IMR-90 (cell line): ENCODE measurements at regions not wholly inside any gene's neighbourhood (a gene's known extent, or its start where the extent isn't known, plus 50 kb on each side); places are given as distances from the start of the nearest gene placed in this dataset.

ENCODE experiments used
- ATAC-seq: fragments of 200-7000 bp; cut with Tn5 transposase; 2 replicates; pipeline ENCODE4 v1.9.1; 2020; ENCODE audit warnings: low read depth, mild to moderate bottlenecking, moderate library complexity
- BruUV-seq: library from RNA; stranded (reverse); fragments of 400-500 nt; replicated peaks from 2 replicates; lab custom pipeline; 2021; lab: Mats Ljungman, UMichigan
- CTCF ChIA-PET: fragments of 300-600 bp; formaldehyde crosslinking; extraction: SDS; loops from one replicate; lab custom pipeline; 2021; ENCODE audit warnings: antibody characterized with exemption; lab: Yijun Ruan, JAX
- POLR2A ChIA-PET: fragments of 300-600 bp; sonication (Branson Sonifier 250); formaldehyde crosslinking; loops from one replicate; lab custom pipeline; 2022; ENCODE audit warnings: antibody characterized with exemption; ENCODE audit not compliant: unreplicated experiment; lab: Charles Lee
- DNase-seq: peaks from one replicate; pipeline ENCODE4 v3.0.0; 2013
- H2AFZ ChIP-seq: replicated peaks from 2 replicates; pipeline ENCODE3; 2013; ENCODE audit warnings: low read length, mild to moderate bottlenecking; ENCODE audit not compliant: poor library complexity
- H2AK5ac ChIP-seq: 2 replicates; pipeline ENCODE4 v1.6.1; 2013; ENCODE audit warnings: low read depth, low read length, inconsistent platforms
- H2AK9ac ChIP-seq: replicated peaks from 2 replicates; pipeline ENCODE3; 2013; ENCODE audit warnings: mild to moderate bottlenecking, low read depth, low read length, moderate library complexity; ENCODE audit not compliant: poor library complexity
- H2BK120ac ChIP-seq: 2 replicates; pipeline ENCODE4 v1.6.1; 2013; ENCODE audit warnings: low read depth, low read length, inconsistent platforms
- H2BK15ac ChIP-seq: 3 replicates; pipeline ENCODE4 v1.6.1; 2013; ENCODE audit warnings: low read depth, low read length, inconsistent platforms
- H2BK20ac ChIP-seq: 2 replicates; pipeline ENCODE4 v1.6.1; 2013; ENCODE audit warnings: low read depth, mild to moderate bottlenecking, inconsistent platforms, low read length, moderate library complexity
- H2BK5ac ChIP-seq: 2 replicates; pipeline ENCODE4 v1.6.1; 2013; ENCODE audit warnings: mild to moderate bottlenecking, low read depth, low read length, inconsistent platforms; ENCODE audit not compliant: poor library complexity, severe bottlenecking
- H3K14ac ChIP-seq: replicated peaks from 2 replicates; pipeline ENCODE4 v1.6.1; 2013; ENCODE audit warnings: low read depth, low read length, inconsistent platforms
- H3K18ac ChIP-seq: 2 replicates; pipeline ENCODE4 v1.6.1; 2013; ENCODE audit warnings: low read depth, low read length, control low read depth
- H3K23ac ChIP-seq: 2 replicates; pipeline ENCODE4 v1.6.1; 2013; ENCODE audit warnings: low read depth, low read length, inconsistent platforms
- H3K27ac ChIP-seq: 2 replicates; pipeline ENCODE4 v1.5.1; 2013; ENCODE audit warnings: mild to moderate bottlenecking, control low read depth, low read length; ENCODE audit not compliant: insufficient read depth
- H3K27me3 ChIP-seq: 2 replicates; pipeline ENCODE4 v1.6.1; 2013; ENCODE audit warnings: low read length; ENCODE audit not compliant: control insufficient read depth, insufficient read depth
- H3K36me3 ChIP-seq: 2 replicates; pipeline ENCODE4 v1.6.1; 2013; ENCODE audit warnings: low read length, mixed read lengths; ENCODE audit not compliant: control insufficient read depth, insufficient read depth
- H3K4ac ChIP-seq: 2 replicates; pipeline ENCODE4 v1.6.1; 2013; ENCODE audit warnings: low read depth, low read length, inconsistent platforms
- H3K4me1 ChIP-seq: 2 replicates; pipeline ENCODE4 v1.6.1; 2013; ENCODE audit warnings: low read length, mixed read lengths; ENCODE audit not compliant: control insufficient read depth, insufficient read depth
- H3K4me2 ChIP-seq: 2 replicates; pipeline ENCODE4 v1.6.1; 2013; ENCODE audit warnings: low read depth, mild to moderate bottlenecking, control low read depth, low read length, moderate library complexity
- H3K4me3 ChIP-seq: 2 replicates; pipeline ENCODE4 v1.5.1; 2013; ENCODE audit warnings: low read depth, mild to moderate bottlenecking, control low read depth, low read length, moderate library complexity; ENCODE audit not compliant: insufficient read depth
- H3K56ac ChIP-seq: 2 replicates; pipeline ENCODE4 v1.6.1; 2013; ENCODE audit warnings: low read length, inconsistent platforms; ENCODE audit not compliant: insufficient read depth; ENCODE audit errors: extremely low read depth
- H3K79me1 ChIP-seq, 2 experiments: 2 replicates each; pipeline ENCODE4 v1.6.1; 2013; ENCODE audit warnings: low read length in 2 of 2, inconsistent platforms in 1 of 2, low read depth in 1 of 2
- H3K9ac ChIP-seq: 2 replicates; pipeline ENCODE4 v1.6.1; 2013; ENCODE audit warnings: low read depth, low read length, control low read depth
- H3K9me1 ChIP-seq: 2 replicates; pipeline ENCODE4 v1.6.1; 2013; ENCODE audit warnings: low read length, inconsistent platforms; ENCODE audit not compliant: insufficient read depth
- H3K9me3 ChIP-seq: 2 replicates; pipeline ENCODE4 v1.6.1; 2013; ENCODE audit warnings: low read length; ENCODE audit not compliant: control insufficient read depth, insufficient read depth
- H4K20me1 ChIP-seq: 2 replicates; pipeline ENCODE4 v1.6.1; 2013; ENCODE audit warnings: low read length, inconsistent platforms; ENCODE audit not compliant: insufficient read depth
- H4K5ac ChIP-seq: 2 replicates; pipeline ENCODE4 v1.6.1; 2013; ENCODE audit warnings: mild to moderate bottlenecking, low read depth, low read length, control low read depth
- H4K8ac ChIP-seq, 2 experiments: 2 replicates each; pipeline ENCODE4 v1.6.1; 2013; ENCODE audit warnings: low read depth in 2 of 2, low read length in 2 of 2, control low read depth in 1 of 2, inconsistent platforms in 1 of 2
- H4K91ac ChIP-seq: 2 replicates; pipeline ENCODE4 v1.6.1; 2013; ENCODE audit warnings: low read depth, low read length, inconsistent platforms; ENCODE audit not compliant: insufficient read depth
- MAZ ChIP-seq: IDR thresholded peaks from 2 replicates; pipeline ENCODE4 v1.6.1; 2012; ENCODE audit warnings: low read depth, mild to moderate bottlenecking, low read length, improper control_type of control experiment, moderate library complexity, borderline replicate concordance
- WGBS, 2 experiments: methylation state at CpG; one replicate each; pipeline versions ENCODE4 v1.1.5 to v1.1.7; 2013; ENCODE audit warnings: missing lambda C conversion rate in 2 of 2; ENCODE audit not compliant: insufficient read length in 1 of 2; ENCODE audit errors: extremely low coverage in 2 of 2; 5-methylcytosine and 5-hydroxymethylcytosine counted together
- dilution Hi-C: fragments of 300-500 bp; cut with HindIII; formaldehyde crosslinking; loops from one replicate; pipeline ENCODE4 v1.14.3; 2018; ENCODE audit warnings: low sequenced_read_pairs; ENCODE audit not compliant: unreplicated experiment
- in situ Hi-C: fragments of 300-500 bp; cut with MboI; formaldehyde crosslinking; loops from 3 replicates; pipeline ENCODE4 v1.14.3; 2019; ENCODE audit warnings: low sequenced_read_pairs, inconsistent platforms, mixed read lengths
- intact Hi-C: fragments of 100-400 bp; cut with micrococcal nuclease; formaldehyde crosslinking; loops from 2 replicates; pipeline ENCODE4 v1.10.0; 2022

DNA sequence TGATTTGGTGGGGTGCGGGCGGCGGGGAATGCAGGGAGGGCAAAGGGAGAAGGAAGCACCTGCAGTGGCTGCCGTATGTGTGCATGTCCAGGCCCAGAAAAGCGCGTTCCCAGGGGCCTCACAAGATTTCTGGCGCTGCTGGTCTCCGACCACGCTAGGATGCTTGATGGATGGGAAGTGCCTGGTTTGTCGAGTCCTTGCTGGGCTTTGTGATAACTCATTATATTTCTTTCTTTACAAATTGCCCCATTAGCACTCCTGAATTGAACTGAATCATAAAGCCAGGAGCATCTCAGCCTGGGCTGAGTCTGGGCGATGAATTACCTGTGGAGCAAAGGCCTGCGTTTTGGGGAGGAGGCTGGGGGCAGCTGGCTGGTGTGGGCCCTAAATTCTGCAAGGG, 69.2 kb upstream of the LMO1 start:
- no peak overlapping the region for H4K5ac ChIP-seq
- no peak overlapping the region for H2AK5ac ChIP-seq
- ChIA-PET POLR2A (no interaction called here), CTCF (no interaction called here)
- H3K4me3 ChIP-seq = no peak overlapping the region
- H4K20me1 ChIP-seq = no peaks in the 10 kb centered on the region
- no peak overlapping the region for H2BK20ac ChIP-seq
- no peak overlapping the region for H3K4me2 ChIP-seq
- H3K56ac ChIP-seq = no peak overlapping the region
- H3K9me1 ChIP-seq = no peaks in the 10 kb centered on the region
- no peak overlapping the region for H2BK15ac ChIP-seq
- H3K18ac ChIP-seq = no peak overlapping the region
- no peaks in the 10 kb centered on the region for H3K9me3 ChIP-seq
- H3K4me1 ChIP-seq = peaks cover 3% of the 10 kb centered on the region; the same call in 1 of the 2 replicates
- no peak overlapping the region for H4K8ac ChIP-seq
- no peaks in the 10 kb centered on the region for H3K36me3 ChIP-seq
- no peak overlapping the region for H2AK9ac ChIP-seq
- TF ChIP-seq MAZ = no peak
- no peak overlapping the region for H3K4ac ChIP-seq
- peaks cover 5% of the 10 kb centered on the region; the same call in 1 of the 2 replicates for H3K27me3 ChIP-seq
- no peak for DNase-seq
- ATAC-seq = no peak
- WGBS, 2 experiments = no CpG with 5 or more reads among the region's 12 CpGs
- in situ Hi-C loops (loop anchor here (10.0 kb wide), 1 partner anchor 232 kb away; no protein-coding TSS in a partner anchor), dilution Hi-C loops (no loop called here), intact Hi-C loops (no loop called here)
- no peak overlapping the region for H2AFZ ChIP-seq
- H3K14ac ChIP-seq = no peak overlapping the region
- H2BK120ac ChIP-seq = no peak overlapping the region
- H2BK5ac ChIP-seq = no peak overlapping the region
- no peaks in the 10 kb centered on the region for H3K79me1 ChIP-seq
- no TSS peak for BruUV-seq
- no peak overlapping the region for H3K27ac ChIP-seq
- no peak overlapping the region for H4K91ac ChIP-seq
- H3K23ac ChIP-seq = no peak overlapping the region
- H3K9ac ChIP-seq = no peak overlapping the region
